Fibroblast of lung (primary cell): ENCODE measurements at regions not wholly inside any gene's neighbourhood (a gene's known extent, or its start where the extent isn't known, plus 50 kb on each side); places are given as distances from the start of the nearest gene placed in this dataset.

ENCODE experiments used
- DNase-seq, 2 donors: peaks; one replicate each; pipeline versions ENCODE4 v3.0.0 to v3.0.0-alpha.2; 2010; ENCODE audit warnings: low read depth in 2 of 2
- H2AFZ ChIP-seq: 2 replicates; pipeline ENCODE4 v1.5.1; 2012; ENCODE audit warnings: low read length, control low read depth, inconsistent platforms
- H3K27ac ChIP-seq: 2 replicates; pipeline ENCODE4 v1.5.1; 2011; ENCODE audit warnings: low read length, control low read depth; ENCODE audit not compliant: insufficient read depth
- H3K27me3 ChIP-seq: 2 replicates; pipeline ENCODE4 v1.5.1; 2011; ENCODE audit warnings: mild to moderate bottlenecking, low read length; ENCODE audit not compliant: control insufficient read depth, insufficient read depth
- H3K36me3 ChIP-seq: 2 replicates; pipeline ENCODE4 v1.5.1; 2011; ENCODE audit warnings: low read length; ENCODE audit not compliant: control insufficient read depth, insufficient read depth
- H3K4me1 ChIP-seq: 2 replicates; pipeline ENCODE4 v1.5.1; 2011; ENCODE audit warnings: low read length; ENCODE audit not compliant: control insufficient read depth, insufficient read depth; ENCODE audit errors: extremely low read depth
- H3K4me2 ChIP-seq: 2 replicates; pipeline ENCODE4 v1.5.1; 2011; ENCODE audit warnings: low read length, control low read depth; ENCODE audit not compliant: insufficient read depth; ENCODE audit errors: extremely low read depth
- H3K4me3 ChIP-seq, 4 experiments: fragments of 200-600 bp in 1 of 4; sonication (generic) in 1 of 4; replicated peaks in 1 of 4; 2 replicates each; pipeline ENCODE4 v1.5.1; 2011 to 2016; ENCODE audit warnings: low read length in 4 of 4, low read depth in 3 of 4, mild to moderate bottlenecking in 3 of 4, control low read depth in 2 of 4, inconsistent platforms in 1 of 4, mixed read lengths in 1 of 4; ENCODE audit not compliant: insufficient read depth in 1 of 4; ENCODE audit errors: control extremely low read depth in 1 of 4
- H3K79me2 ChIP-seq: 2 replicates; pipeline ENCODE4 v1.5.1; 2012; ENCODE audit warnings: mild to moderate bottlenecking, low read length, inconsistent platforms; ENCODE audit not compliant: control insufficient read depth, insufficient read depth
- H3K9ac ChIP-seq: 2 replicates; pipeline ENCODE4 v1.5.1; 2011; ENCODE audit warnings: mild to moderate bottlenecking, low read length, control low read depth; ENCODE audit not compliant: insufficient read depth
- H3K9me3 ChIP-seq: 2 replicates; pipeline ENCODE4 v1.5.1; 2012; ENCODE audit warnings: low read depth, low read length; ENCODE audit not compliant: control insufficient read depth, insufficient read depth
- H4K20me1 ChIP-seq: 2 replicates; pipeline ENCODE4 v1.5.1; 2011; ENCODE audit warnings: low read length; ENCODE audit not compliant: control insufficient read depth, insufficient read depth; ENCODE audit errors: extremely low read depth
- CTCF ChIP-seq, 2 donors: IDR thresholded peaks in 1 of 2; conservative IDR thresholded peaks in 1 of 2; 1 replicate in 1 of 2; 2 replicates in 1 of 2; pipeline ENCODE4 v1.5.1; 2011 to 2012; ENCODE audit warnings: low read length in 2 of 2, control low read depth in 1 of 2, inconsistent platforms in 1 of 2, low read depth in 1 of 2, mild to moderate bottlenecking in 1 of 2
- EZH2 ChIP-seq: IDR thresholded peaks from 2 replicates; pipeline ENCODE4 v1.5.1; 2012; ENCODE audit warnings: low read length, control low read depth, mild to moderate bottlenecking; ENCODE audit errors: missing control alignments

- no peaks in the 10 kb centered on the region for H3K9me3 ChIP-seq
- H3K4me1 ChIP-seq = no peaks in the 10 kb centered on the region
- TF ChIP-seq CTCF (conservative IDR thresholded peaks at IDR 0.05 in 1 of 2, IDR thresholded peaks at IDR 0.05 in 1 of 2; ENCODE audit: low read depth in 1 of 2, low read length in 2 of 2) (no peak), EZH2 (no peak)
- no peaks in the 10 kb centered on the region for H3K36me3 ChIP-seq
- no peak overlapping the region for H3K4me3 ChIP-seq
- no peaks in the 10 kb centered on the region for H4K20me1 ChIP-seq
- no peaks in the 10 kb centered on the region for H3K79me2 ChIP-seq
- H3K27me3 ChIP-seq = no peaks in the 10 kb centered on the region
- DNase-seq = no peak
- no peak overlapping the region for H3K4me2 ChIP-seq
- no peak overlapping the region for H3K27ac ChIP-seq
- H3K9ac ChIP-seq = no peak overlapping the region
- H2AFZ ChIP-seq = no peak overlapping the region
Measured at GRCh38 chr7:41113719-41114118, 589.2 kb downstream of the INHBA start.

- Histone ChIP-seq H2AFZ (no peak overlapping the region), H3K27ac (no peak overlapping the region), H3K36me3 (no peaks in the 10 kb centered on the region), H3K4me3 (no peak overlapping the region), H3K9me3 (no peaks in the 10 kb centered on the region), H4K20me1 (no peaks in the 10 kb centered on the region), H3K4me2 (no peak overlapping the region), H3K27me3 (no peaks in the 10 kb centered on the region), H3K4me1 (peaks cover 6% of the 10 kb centered on the region), H3K79me2 (no peaks in the 10 kb centered on the region), H3K9ac (no peak overlapping the region)
- TF ChIP-seq CTCF (conservative IDR thresholded peaks at IDR 0.05 in 1 of 2, IDR thresholded peaks at IDR 0.05 in 1 of 2; ENCODE audit: low read depth in 1 of 2, low read length in 2 of 2) = no peak
- no peak for TF ChIP-seq EZH2
- peak in 1 of 2 donors; percentile 71 for DNase-seq
Measured at GRCh38 chr7:41110186-41110585, 592.7 kb downstream of the INHBA start.

- Histone ChIP-seq H2AFZ (no peak overlapping the region), H3K27ac (no peak overlapping the region), H4K20me1 (no peaks in the 10 kb centered on the region), H3K9ac (no peak overlapping the region), H3K27me3 (no peaks in the 10 kb centered on the region), H3K79me2 (no peaks in the 10 kb centered on the region), H3K4me1 (peaks cover 6% of the 10 kb centered on the region), H3K4me2 (no peak overlapping the region), H3K9me3 (no peaks in the 10 kb centered on the region), H3K36me3 (no peaks in the 10 kb centered on the region), H3K4me3 (no peak overlapping the region)
- DNase-seq = no peak
- no peak for TF ChIP-seq CTCF (conservative IDR thresholded peaks at IDR 0.05 in 1 of 2, IDR thresholded peaks at IDR 0.05 in 1 of 2; ENCODE audit: low read depth in 1 of 2, low read length in 2 of 2)
Measured at GRCh38 chr7:41108821-41109220, 594.1 kb downstream of the INHBA start.
